ENCODE measurements at regions not wholly inside any gene's neighbourhood (a gene's known extent, or its start where the extent isn't known, plus 50 kb on each side); places are given as distances from the start of the nearest gene placed in this dataset.

- H3K79me2 ChIP-seq (ENCODE audit: insufficient read depth, low read length), result no peaks in the 10 kb centered on the region
- no peak overlapping the region for H3K27ac ChIP-seq (ENCODE audit: low read depth, low read length)
- H3K9me3 ChIP-seq (ENCODE audit: insufficient read depth, low read length), result no peaks in the 10 kb centered on the region
Measured at GRCh38 chr6:129911732-129912131, 50.6 kb upstream of the TMEM244 start.

More at GRCh38 chr6:129911732-129912131, 50.6 kb upstream of the TMEM244 start:
- H3K4me3 ChIP-seq (ENCODE audit: insufficient read depth, low read length, poor library complexity, severe bottlenecking), result no peak overlapping the region
- H3K27me3 ChIP-seq (ENCODE audit: low read length), result no peaks in the 10 kb centered on the region
- no peaks in the 10 kb centered on the region for H4K20me1 ChIP-seq (ENCODE audit: low read depth, low read length)
- H3K9me2 ChIP-seq (replicated peaks; ENCODE audit: insufficient read depth, low read length), result no peaks in the 10 kb centered on the region
- H3K36me3 ChIP-seq (ENCODE audit: low read length), result no peaks in the 10 kb centered on the region
- H3K4me2 ChIP-seq (ENCODE audit: low read depth, low read length, poor library complexity, severe bottlenecking), result no peak overlapping the region
- H2AFZ ChIP-seq (ENCODE audit: low read depth, low read length, severe bottlenecking), result no peak overlapping the region
- no peak overlapping the region for H3K9ac ChIP-seq (ENCODE audit: low read length)
- no peak for TF ChIP-seq EZH2phosphoT487 (conservative IDR thresholded peaks at IDR 0.05; ENCODE audit: low read length)
- TF ChIP-seq, protein P1, sequence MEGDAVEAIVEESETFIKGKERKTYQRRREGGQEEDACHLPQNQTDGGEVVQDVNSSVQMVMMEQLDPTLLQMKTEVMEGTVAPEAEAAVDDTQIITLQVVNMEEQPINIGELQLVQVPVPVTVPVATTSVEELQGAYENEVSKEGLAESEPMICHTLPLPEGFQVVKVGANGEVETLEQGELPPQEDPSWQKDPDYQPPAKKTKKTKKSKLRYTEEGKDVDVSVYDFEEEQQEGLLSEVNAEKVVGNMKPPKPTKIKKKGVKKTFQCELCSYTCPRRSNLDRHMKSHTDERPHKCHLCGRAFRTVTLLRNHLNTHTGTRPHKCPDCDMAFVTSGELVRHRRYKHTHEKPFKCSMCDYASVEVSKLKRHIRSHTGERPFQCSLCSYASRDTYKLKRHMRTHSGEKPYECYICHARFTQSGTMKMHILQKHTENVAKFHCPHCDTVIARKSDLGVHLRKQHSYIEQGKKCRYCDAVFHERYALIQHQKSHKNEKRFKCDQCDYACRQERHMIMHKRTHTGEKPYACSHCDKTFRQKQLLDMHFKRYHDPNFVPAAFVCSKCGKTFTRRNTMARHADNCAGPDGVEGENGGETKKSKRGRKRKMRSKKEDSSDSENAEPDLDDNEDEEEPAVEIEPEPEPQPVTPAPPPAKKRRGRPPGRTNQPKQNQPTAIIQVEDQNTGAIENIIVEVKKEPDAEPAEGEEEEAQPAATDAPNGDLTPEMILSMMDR (IDR thresholded peaks at IDR 0.05; ENCODE audit: insufficient read depth, low read length, poor library complexity, severe bottlenecking), result no peak
- H3F3A ChIP-seq (ENCODE audit: insufficient read depth), result no peaks in the 10 kb centered on the region

Data from SU-DHL-6 (cell line).